Ishikawa (cell line): ENCODE measurements at regions not wholly inside any gene's neighbourhood (a gene's known extent, or its start where the extent isn't known, plus 50 kb on each side); places are given as distances from the start of the nearest gene placed in this dataset.

Experiments
- CEBPB ChIP-seq: IDR thresholded peaks from 2 replicates; pipeline ENCODE4 v1.6.1; 2012
- CREB1 ChIP-seq: IDR thresholded peaks from 2 replicates; pipeline ENCODE4 v1.6.1; 2012; ENCODE audit warnings: low read depth
- EGR1 ChIP-seq: IDR thresholded peaks from 2 replicates; pipeline ENCODE4 v1.6.1; 2012
- EP300 ChIP-seq: IDR thresholded peaks from 2 replicates; pipeline ENCODE4 v1.6.1; 2012; ENCODE audit warnings: borderline replicate concordance
- FOXM1 ChIP-seq: IDR thresholded peaks from 2 replicates; pipeline ENCODE4 v1.6.1; 2012; ENCODE audit warnings: low read depth, borderline replicate concordance
- NFIC ChIP-seq: IDR thresholded peaks from 2 replicates; pipeline ENCODE4 v1.6.1; 2012
- RAD21 ChIP-seq: IDR thresholded peaks from 2 replicates; pipeline ENCODE4 v1.6.1; 2012; ENCODE audit warnings: low read depth
- TAF1 ChIP-seq: IDR thresholded peaks from 2 replicates; pipeline ENCODE4 v1.6.1; 2012; ENCODE audit warnings: low read depth, mild to moderate bottlenecking
- TCF12 ChIP-seq: IDR thresholded peaks from 2 replicates; pipeline ENCODE4 v1.6.1; 2012; ENCODE audit warnings: low read depth
- TEAD4 ChIP-seq: IDR thresholded peaks from 2 replicates; pipeline ENCODE4 v1.6.1; 2012
- YY1 ChIP-seq: IDR thresholded peaks from 2 replicates; pipeline ENCODE4 v1.6.1; 2012; ENCODE audit warnings: low read depth
- ZBTB7A ChIP-seq: IDR thresholded peaks from 2 replicates; pipeline ENCODE4 v1.6.1; 2012; ENCODE audit warnings: low read depth
- TF ChIP-seq, protein P1 (sequence below): IDR thresholded peaks from 2 replicates; pipeline ENCODE4 v1.6.1; 2012; ENCODE audit warnings: low read depth, mild to moderate bottlenecking
- TF ChIP-seq, protein P2 (sequence below): IDR thresholded peaks from 2 replicates; pipeline ENCODE4 v1.6.1; 2012
- TF ChIP-seq, protein P3 (sequence below): IDR thresholded peaks from 2 replicates; pipeline ENCODE4 v1.6.1; 2012

GRCh38 chr2:15766911-15767597, 173.3 kb upstream of the MYCN start:
- TF ChIP-seq TEAD4 (no peak), NFIC (no peak), ZBTB7A (no peak)
- TF ChIP-seq, protein P1, sequence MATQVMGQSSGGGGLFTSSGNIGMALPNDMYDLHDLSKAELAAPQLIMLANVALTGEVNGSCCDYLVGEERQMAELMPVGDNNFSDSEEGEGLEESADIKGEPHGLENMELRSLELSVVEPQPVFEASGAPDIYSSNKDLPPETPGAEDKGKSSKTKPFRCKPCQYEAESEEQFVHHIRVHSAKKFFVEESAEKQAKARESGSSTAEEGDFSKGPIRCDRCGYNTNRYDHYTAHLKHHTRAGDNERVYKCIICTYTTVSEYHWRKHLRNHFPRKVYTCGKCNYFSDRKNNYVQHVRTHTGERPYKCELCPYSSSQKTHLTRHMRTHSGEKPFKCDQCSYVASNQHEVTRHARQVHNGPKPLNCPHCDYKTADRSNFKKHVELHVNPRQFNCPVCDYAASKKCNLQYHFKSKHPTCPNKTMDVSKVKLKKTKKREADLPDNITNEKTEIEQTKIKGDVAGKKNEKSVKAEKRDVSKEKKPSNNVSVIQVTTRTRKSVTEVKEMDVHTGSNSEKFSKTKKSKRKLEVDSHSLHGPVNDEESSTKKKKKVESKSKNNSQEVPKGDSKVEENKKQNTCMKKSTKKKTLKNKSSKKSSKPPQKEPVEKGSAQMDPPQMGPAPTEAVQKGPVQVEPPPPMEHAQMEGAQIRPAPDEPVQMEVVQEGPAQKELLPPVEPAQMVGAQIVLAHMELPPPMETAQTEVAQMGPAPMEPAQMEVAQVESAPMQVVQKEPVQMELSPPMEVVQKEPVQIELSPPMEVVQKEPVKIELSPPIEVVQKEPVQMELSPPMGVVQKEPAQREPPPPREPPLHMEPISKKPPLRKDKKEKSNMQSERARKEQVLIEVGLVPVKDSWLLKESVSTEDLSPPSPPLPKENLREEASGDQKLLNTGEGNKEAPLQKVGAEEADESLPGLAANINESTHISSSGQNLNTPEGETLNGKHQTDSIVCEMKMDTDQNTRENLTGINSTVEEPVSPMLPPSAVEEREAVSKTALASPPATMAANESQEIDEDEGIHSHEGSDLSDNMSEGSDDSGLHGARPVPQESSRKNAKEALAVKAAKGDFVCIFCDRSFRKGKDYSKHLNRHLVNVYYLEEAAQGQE = no peak

DNA sequence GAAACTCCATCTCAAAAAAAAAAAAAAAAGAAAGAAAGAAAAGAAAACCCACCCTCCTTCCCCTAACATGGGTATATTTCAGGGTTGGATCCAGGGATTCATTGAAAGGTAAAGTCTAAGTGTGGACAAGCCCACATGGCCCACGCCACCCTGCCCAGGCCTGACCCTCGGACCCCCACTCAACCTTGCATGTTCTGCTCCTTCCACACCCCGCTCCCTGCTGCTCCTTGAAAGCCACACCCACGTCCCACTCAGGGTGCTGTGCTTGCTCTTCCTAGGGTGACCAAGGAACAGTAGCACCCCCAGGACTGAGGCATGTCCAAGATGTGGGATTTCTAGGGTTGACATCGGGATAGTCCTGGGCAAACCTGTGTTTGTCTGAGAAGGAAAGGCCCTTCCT, 172.7 kb upstream of the MYCN start:
- TF ChIP-seq TCF12 = no peak
- TF ChIP-seq YY1 = no peak
- TF ChIP-seq, protein P2, sequence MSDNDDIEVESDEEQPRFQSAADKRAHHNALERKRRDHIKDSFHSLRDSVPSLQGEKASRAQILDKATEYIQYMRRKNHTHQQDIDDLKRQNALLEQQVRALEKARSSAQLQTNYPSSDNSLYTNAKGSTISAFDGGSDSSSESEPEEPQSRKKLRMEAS = no peak
- no peak for TF ChIP-seq TAF1
- no peak for TF ChIP-seq NFIC
- TF ChIP-seq, protein P3, sequence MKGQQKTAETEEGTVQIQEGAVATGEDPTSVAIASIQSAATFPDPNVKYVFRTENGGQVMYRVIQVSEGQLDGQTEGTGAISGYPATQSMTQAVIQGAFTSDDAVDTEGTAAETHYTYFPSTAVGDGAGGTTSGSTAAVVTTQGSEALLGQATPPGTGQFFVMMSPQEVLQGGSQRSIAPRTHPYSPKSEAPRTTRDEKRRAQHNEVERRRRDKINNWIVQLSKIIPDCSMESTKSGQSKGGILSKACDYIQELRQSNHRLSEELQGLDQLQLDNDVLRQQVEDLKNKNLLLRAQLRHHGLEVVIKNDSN = no peak
- no peak for TF ChIP-seq CEBPB

GRCh38 chr2:15768142-15768541, 172.2 kb upstream of the MYCN start:
- TF ChIP-seq EP300 (no peak), FOXM1 (no peak), ZBTB7A (no peak), EGR1 (no peak), TEAD4 (no peak), YY1 (no peak), TCF12 (no peak), NFIC (no peak), RAD21 (no peak), TAF1 (no peak), CREB1 (no peak), CEBPB (no peak)
- TF ChIP-seq, protein P3 = no peak
- TF ChIP-seq, protein P2 = no peak
- TF ChIP-seq, protein P1 = no peak

GRCh38 chr2:15768615-15769014, 171.7 kb upstream of the MYCN start:
- TF ChIP-seq TCF12 (no peak), TEAD4 (0 out of 2 replicates have a peak, but pooled peaks have one; percentile 30), EP300 (peak; percentile 21; the same call in 1 of the 2 replicates), EGR1 (peak; percentile 44; the same call in 1 of the 2 replicates), NFIC (0 out of 2 replicates have a peak, but pooled peaks have one; percentile 27)

DNA sequence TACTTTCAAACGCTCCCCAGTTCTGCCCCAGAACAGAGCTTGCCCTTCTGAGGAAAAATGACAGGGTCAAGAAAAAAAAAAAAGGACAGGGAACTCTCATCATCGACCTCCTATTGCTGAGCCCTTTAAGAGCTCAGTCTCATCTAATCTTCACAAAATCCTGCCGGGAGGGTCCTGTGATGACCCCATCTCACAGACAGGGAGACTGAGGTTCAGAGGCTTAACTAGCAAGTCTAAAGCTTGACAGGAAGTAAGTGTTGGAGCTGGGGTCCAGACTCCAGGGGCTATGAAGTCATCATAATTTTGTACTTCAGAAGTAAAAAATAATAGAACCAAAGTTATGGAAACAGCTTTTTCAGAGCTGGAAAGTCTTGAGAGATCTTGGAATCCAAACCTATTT, 171.1 kb upstream of the MYCN start:
- TF ChIP-seq EGR1 = no peak
- TF ChIP-seq FOXM1 = no peak
- no peak for TF ChIP-seq TEAD4
- TF ChIP-seq YY1 = no peak
- no peak for TF ChIP-seq TAF1
- no peak for TF ChIP-seq ZBTB7A
- TF ChIP-seq CEBPB = no peak

- TF ChIP-seq FOXM1 (no peak), TEAD4 (no peak), TCF12 (no peak), YY1 (no peak), CREB1 (no peak), EP300 (no peak), CEBPB (no peak), EGR1 (no peak), TAF1 (no peak), NFIC (no peak), RAD21 (no peak), ZBTB7A (no peak)
- TF ChIP-seq, protein P3 = no peak
- TF ChIP-seq, protein P2 = no peak
- TF ChIP-seq, protein P1 = no peak
Measured at GRCh38 chr2:15769676-15770547, 170.4 kb upstream of the MYCN start.
